DMS79 treated with DMSO at 0.1 percent for 48 hours (cell line): ENCODE measurements at regions not wholly inside any gene's neighbourhood (a gene's known extent, or its start where the extent isn't known, plus 50 kb on each side); places are given as distances from the start of the nearest gene placed in this dataset.

Experiments
- DNase-seq: peaks from one replicate; lab custom pipeline; 2025; lab: John Stamatoyannopoulos, UW

DNA sequence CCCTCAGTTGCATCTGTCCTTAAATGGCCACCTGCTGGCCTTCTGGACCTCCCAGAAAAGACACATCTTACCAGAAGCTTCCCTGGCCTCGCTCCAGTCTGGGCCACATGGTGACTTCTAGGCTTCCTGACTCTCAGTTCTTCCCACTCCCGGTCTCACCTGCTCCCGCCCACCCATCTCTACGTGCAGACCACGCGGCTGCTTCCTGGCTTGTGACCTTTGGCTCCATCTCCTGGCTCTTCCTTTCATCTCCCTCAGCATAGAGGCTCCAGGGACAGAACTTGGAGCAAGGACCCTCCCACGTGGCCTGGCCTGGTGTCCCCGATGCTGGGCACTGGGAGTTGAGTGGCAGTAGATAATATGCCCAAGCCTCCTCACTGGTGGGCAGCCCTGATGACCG, 124.9 kb upstream of the IRF2BP2 start:
- DNase-seq: no peak

DNA sequence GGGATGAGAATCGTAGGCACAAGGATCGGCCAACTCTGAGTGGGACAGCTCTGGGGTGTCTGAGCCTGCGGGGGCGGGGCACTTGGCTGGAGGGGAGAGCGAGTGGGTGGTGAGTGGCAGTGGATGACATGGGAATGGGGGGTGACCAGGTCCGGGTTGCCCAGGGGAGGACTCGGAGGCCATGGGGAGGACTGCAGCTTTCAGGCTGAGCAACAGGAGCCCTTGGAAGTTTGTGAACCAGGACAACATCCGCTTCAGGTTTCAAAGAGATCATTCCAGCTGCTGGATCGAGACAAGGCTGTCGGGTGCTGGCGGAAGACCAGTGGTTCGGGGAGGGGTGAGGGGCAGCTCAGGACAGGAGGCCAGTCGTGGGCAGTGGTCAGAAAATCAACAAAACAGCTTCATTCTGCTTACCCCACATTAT, 124.4 kb upstream of the IRF2BP2 start:
- DNase-seq: no peak

DNA sequence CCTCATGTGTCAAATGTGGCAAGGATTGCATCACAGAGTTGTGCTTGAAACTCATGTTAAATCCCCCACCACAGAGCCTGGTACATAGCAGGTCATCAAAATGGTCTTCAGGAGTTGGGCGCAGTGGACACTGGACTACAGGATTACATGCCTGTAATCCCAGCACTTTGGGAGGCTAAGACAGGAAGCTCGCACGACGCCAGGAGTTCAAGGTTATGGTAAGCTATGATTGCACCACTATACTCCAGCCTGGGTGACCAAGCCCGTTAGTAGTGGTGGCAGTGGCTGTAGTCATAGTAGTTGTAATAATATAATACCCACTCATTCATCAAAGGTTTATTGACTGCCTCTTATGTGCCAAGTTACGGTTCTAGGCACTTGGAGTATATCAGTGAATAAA, 123.4 kb upstream of the IRF2BP2 start:
- no peak for DNase-seq

DNA sequence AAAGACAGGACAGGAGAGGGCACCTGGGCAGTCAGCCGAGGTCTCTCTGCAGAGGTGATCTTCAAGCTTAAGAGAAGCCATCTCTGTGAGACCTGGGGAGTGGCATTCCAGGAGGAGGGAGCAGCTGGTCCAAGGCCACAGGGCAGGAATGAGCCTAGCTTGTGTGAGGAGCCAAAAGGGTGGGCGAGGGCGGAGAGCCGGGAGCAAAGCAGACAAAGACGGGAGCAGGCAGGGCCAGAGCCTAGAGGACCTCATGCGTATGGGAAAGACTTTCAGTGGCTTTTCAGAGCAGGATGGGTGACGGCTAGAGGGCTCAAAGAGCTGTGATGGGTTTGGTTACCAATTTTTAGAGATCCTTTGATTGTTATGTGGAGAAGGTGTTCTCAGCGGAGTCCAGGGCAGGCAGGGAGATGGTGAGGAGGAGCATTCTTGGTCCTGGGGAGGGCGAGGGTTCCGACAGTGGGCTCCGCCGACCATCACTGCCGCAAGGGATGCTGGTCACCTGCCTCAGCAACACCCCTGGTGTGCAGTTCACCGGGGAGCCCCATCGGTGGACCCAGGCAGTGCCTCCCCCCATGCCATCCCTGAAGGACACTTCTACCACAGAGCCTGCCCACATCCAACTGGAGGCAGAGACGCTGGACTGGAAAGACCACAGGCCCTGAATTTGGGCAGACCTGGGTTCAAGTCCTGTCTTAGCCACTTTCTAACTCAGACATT, 122.9 kb upstream of the IRF2BP2 start:
- DNase-seq: no peak

DNA sequence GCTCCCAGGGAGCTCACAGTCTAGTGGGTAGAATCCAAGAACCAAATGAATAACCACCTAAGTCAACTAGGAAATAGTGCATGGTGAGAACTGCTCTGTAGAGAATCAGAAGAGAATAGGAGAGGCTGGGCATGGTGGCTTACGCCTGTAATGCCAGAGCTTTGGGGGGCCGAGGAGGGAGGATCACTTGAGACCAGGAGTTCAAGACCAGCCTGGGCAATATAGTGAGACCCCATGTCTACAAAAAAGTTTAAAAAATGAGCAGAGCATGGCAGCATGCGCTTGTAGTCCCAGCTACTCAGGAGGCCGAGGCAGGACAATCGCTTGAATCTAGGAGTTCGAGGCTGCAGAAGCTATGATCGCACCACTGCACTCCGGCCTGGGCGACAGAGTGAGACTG, 122.3 kb upstream of the IRF2BP2 start:
- DNase-seq: no peak

- DNase-seq: no peak
Observed at GRCh38 chr1:234731569-234732085, 121.6 kb upstream of the IRF2BP2 start.

DNA sequence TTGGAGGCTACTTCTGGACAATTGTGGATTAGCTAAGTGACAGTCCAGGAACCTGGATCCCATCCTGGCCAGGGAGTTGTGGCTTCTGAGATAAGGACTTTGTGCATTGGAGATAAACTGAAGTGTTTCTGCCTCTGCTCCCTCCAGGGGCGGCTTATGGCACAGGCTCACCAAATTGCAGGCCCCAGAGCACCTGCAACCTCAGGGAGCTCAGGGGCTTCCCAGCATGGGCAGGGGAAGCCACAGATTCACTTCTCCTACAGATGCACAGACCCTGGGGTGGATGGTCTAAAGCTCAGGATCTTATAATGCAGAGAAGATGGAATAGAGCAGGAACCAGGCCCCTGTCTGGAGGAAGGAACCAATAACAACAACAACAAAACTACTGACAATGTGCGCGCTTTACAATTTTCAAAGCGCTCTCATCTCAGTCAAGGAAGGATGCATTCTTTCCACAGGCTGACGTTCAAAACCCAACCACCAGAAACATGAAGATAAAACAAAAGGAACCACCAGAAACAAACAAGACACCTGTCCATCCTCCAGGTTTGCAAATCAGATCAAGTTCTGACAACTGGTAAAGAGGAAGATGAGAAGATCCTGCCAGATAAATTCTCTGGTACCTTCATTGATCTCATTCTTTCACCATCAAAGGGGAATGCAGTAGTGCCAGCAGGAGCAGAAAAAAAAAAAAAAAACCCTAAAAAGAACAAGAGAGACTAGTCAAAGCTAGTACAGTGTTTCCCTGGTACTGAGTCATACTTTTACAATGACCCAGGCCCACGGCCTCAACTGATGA, 121.0 kb upstream of the IRF2BP2 start:
- DNase-seq: no peak

GRCh38 chr1:234730475-234730769, 120.4 kb upstream of the IRF2BP2 start:
- no peak for DNase-seq

DNA sequence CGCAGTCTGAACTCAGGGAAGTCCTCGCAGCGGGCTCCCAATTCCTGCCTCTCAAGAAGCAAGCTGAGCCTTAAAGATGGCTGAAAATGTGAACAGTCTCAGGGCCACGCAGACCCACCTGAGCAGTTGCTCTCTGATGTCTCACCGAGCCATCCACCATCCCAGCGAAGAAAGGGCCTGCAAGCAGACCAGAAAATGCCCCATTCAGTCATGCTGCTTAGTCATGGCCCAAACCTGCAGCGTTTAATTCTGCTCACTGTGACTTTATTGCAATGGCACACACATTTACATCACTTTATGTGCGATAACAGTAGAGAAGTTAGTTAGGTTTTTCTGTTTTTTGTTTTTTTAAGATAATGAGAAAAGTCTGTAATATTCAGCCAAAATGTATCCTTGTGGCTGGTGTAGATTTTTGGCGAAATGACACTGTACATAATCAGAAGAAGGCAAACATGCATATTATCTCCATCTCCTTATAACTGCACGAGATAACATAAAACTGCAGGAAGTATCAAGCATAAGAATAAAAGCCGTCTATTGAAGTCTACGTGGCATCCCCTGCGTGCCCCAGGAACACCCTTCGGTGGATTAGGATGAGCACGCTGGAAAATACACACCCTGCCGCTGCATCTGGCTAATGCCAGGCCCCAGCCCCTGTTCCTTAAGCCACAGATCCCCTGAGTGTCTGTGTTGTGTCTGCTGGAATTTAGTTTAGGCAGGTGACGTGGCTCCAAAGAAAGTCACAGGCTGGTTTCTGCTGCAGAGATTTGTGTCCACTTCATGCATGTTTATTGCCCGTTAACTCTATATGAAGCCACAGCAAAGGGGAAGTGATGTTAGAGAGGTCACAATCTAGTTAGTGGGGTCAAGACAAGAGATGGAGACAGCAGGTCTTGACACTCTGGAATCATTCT, 119.8 kb upstream of the IRF2BP2 start:
- no peak for DNase-seq

DNA sequence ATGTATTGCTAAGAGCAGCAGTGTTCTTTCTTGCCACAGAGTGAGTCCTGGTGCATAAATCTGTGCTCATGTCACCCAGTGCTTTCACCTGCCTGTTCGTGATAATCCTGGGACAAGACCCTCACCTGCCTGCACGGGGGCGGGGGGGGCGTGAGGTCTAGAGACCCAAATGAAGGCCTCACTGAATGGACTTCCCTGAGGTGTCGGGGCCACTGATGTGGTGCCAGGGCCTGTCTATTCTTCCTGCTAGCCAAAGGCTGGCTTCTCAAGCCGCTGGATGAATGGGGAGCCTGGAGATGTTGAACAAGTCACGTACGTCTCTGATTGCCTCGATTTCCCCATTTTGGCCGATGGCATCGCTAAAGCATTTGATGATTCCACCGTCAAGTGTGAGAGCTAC, 118.8 kb upstream of the IRF2BP2 start:
- no peak for DNase-seq

DNA sequence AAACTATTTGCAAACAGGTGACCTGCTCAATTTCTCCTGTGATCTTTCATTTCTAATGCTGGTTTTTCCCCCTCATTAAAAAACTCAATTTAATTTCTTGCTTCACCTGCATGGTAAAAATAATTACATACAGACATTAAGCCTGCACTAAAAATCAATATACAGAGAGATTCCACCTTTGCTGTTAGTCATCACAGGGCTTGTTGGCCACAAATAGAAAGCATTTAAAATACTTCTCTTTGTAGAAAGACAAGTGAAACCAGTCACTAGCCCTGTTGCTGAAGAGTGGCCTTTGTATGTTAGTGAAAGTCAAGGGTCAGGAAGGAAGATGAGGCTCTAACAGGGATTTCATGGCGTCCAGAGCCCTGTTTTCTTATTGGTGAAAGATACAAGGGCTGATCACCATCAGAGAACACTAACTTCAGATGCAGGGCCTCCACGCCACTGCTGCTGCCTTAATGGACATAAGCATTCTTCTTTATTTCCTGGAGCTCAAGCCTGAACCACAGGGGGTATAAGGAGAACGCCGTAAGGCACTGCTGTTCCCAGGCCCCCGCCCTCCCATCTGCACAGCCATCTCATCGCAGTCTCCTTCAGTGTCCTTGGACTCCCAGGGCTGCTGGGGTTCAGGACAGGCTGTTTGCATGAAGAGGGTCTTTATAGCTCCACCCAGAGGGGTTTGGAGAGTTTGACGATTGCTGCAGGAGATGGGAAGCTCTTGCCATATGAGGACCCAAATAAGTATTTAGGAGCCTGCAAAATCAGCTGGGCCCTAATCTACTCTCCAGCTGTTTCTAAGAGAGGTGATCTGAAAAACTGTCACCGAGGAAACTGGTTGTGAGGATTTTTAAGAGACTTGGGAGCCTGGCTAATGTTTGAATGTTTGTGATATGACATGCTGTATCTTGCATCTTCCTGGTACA, 117.3 kb upstream of the IRF2BP2 start:
- DNase-seq: peak; percentile 72

DNA sequence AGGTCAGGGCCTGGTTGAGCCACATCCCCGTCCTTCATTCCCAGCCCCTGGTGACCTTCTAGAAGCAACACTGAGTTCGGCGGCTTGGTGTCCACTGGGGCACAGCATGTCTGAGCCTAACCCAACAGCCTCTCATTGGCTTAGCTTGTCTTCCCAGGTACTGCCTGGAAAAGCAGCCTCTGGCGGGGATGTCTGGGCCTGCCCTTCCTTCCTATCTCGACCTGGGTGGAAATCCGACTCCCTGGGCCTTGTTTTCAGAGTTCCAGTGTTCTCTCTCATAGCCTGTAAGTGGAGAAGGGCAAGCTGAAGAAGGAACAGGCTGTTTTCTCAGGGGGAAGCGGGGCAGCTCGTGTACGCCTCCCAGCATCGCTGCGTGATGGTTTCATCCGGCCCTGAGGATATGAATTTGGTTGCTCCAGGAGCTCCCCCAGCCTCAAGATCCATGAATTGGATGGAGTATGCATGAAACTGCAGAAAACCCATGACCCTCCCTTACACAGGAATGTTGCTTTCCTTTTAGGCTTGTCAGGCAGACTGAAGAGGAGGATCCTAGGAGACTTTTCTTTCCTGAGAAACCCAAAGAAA, 116.5 kb upstream of the IRF2BP2 start:
- DNase-seq: peak; percentile 85

- DNase-seq: peak; percentile 89
Observed at GRCh38 chr1:234725177-234726132, 115.5 kb upstream of the IRF2BP2 start.

- peak; percentile 86 for DNase-seq
Observed at GRCh38 chr1:234724516-234725176, 114.7 kb upstream of the IRF2BP2 start.

DNA sequence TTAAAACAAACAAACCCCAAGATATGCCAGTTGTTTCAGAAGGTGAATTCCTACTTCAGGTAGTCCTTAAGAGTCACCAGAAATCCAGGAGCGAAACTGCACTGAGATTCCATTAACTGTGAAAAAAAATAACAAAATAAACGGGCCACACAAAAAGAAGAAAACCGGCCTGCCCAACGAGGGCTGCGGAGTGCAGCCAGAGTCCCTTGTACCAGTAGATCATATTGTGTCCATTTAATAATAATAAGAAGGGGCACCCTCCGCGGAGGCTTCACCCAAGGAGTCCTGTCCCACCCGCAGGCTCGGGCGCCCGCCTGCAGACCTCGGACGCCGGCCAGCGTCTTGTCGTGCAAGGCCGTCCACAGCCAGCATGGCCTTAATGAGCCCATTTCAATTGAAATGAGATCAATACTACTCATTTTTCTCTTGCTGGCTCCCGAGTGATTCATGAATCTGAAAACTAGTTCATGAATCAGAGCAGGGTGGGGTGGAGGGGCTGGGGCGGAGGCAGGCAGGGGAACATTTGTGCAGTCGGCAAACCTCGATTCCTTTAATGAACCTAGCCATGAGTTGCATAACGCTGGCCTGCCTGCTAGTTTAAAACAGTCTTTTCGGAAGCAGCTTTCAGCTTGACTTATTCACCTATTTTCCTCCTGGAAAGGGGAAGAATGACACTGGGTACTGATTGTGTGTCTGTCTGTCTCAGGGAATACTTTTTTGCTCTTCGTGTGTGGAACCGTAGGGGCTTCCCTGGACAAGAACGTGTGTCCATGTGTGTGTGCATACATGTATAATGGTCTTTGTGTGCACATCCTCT, 113.1 kb upstream of the IRF2BP2 start:
- DNase-seq: peak; percentile 87

DNA sequence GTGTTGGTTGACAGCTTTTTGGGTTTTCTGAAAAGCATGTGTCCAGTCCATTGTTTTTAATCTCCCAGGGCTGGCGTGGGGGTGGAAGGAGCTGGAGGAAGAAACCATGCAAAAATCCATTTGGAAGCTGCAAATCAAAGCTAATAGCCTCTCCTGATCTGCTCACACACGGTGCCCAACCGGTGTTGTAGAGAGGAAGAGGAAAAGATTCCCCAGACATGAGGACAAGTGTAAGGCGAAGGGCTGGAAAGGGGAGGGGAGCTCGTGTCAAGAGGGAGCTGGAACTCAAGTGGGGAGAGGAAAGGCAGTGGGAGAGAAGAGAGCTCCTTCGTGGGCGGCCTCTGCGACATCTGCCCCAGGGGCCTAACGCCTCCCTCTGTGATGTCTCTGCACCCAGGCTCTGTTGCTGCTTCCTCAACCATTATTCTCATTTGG, 112.3 kb upstream of the IRF2BP2 start:
- DNase-seq: peak; percentile 71

- peak; percentile 61 for DNase-seq
Observed at GRCh38 chr1:234721476-234722269, 111.7 kb upstream of the IRF2BP2 start.
